GM12865 (cell line): ENCODE measurements at regions not wholly inside any gene's neighbourhood (a gene's known extent, or its start where the extent isn't known, plus 50 kb on each side); places are given as distances from the start of the nearest gene placed in this dataset.

Source experiments
- DNase-seq: peaks from one replicate; pipeline ENCODE4 v3.0.0; 2010; ENCODE audit warnings: low read depth
- H3K4me3 ChIP-seq: 2 replicates; pipeline ENCODE4 v1.5.1; 2011; ENCODE audit warnings: mild to moderate bottlenecking, low read depth, low read length, control low read depth
- TF ChIP-seq, protein P1 (sequence below): IDR thresholded peaks from 2 replicates; pipeline ENCODE4 v1.5.1; 2011; ENCODE audit warnings: low read length, control low read depth, low read depth, inconsistent platforms; ENCODE audit not compliant: insufficient read depth; ENCODE audit errors: missing control alignments

DNA sequence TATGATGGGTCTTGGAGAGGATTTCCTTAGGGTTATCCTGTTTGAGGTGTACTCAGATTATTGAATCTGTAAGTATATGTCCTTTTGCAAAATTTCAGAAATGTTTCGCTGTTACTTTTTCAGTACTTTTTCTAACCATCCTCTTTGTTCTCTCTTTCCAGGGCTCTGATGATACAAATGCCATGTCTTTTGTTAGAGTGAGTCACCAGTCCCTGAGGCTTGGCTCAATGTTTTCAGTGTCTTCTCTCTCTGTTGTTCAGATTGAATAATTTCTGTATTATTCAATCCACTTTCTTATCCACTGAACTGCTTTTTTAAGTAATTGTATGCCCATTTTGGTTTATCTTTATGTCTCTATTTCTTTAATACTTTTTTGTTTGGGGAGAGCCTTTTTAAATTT is 449.4 kb downstream of the TNS3 start:
- TF ChIP-seq, protein P1, sequence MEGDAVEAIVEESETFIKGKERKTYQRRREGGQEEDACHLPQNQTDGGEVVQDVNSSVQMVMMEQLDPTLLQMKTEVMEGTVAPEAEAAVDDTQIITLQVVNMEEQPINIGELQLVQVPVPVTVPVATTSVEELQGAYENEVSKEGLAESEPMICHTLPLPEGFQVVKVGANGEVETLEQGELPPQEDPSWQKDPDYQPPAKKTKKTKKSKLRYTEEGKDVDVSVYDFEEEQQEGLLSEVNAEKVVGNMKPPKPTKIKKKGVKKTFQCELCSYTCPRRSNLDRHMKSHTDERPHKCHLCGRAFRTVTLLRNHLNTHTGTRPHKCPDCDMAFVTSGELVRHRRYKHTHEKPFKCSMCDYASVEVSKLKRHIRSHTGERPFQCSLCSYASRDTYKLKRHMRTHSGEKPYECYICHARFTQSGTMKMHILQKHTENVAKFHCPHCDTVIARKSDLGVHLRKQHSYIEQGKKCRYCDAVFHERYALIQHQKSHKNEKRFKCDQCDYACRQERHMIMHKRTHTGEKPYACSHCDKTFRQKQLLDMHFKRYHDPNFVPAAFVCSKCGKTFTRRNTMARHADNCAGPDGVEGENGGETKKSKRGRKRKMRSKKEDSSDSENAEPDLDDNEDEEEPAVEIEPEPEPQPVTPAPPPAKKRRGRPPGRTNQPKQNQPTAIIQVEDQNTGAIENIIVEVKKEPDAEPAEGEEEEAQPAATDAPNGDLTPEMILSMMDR = no peak
- no peak overlapping the region for H3K4me3 ChIP-seq
- no peak for DNase-seq

DNA sequence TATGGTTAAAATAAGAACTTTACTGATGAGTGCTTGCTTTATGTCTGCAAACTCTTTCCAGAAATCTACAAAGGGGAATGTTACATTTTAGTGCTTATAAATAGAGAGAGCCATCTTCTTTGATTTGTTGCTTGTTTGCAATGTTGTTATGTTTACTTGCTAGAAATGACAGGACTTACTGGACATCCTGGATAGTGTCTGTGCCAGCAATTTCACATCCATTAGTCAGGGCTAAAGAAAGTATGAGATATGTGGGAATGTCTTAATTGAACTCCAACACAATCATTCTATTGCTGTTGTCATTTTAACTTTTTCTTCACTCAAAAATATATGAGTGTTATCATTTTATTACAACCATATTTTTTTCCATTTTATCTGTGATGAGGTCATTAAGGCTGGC is 453.2 kb downstream of the TNS3 start:
- TF ChIP-seq, protein P1 = no peak
- DNase-seq = no peak
- no peak overlapping the region for H3K4me3 ChIP-seq

DNA sequence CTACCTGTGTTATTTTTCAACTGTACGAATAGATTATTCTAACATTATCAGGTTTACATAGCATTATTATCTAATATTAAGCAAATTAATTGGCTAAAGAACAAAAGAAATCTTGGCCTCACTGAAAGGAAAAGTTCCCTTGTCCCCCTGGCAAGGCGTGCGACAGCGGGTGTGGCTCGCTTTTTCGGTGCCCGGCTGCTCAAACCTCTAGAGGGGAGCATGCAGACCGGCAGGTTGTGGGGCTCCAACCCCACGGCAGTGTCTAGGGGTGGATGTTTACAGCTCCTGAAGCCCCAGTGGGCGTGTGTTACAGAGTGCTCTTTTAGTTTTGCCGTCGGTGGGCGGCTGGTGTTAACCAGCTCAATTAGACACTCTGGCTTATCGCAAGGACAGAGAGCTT is 456.4 kb downstream of the TNS3 start:
- DNase-seq = no peak
- no peak overlapping the region for H3K4me3 ChIP-seq
- TF ChIP-seq, protein P1 = no peak

DNA sequence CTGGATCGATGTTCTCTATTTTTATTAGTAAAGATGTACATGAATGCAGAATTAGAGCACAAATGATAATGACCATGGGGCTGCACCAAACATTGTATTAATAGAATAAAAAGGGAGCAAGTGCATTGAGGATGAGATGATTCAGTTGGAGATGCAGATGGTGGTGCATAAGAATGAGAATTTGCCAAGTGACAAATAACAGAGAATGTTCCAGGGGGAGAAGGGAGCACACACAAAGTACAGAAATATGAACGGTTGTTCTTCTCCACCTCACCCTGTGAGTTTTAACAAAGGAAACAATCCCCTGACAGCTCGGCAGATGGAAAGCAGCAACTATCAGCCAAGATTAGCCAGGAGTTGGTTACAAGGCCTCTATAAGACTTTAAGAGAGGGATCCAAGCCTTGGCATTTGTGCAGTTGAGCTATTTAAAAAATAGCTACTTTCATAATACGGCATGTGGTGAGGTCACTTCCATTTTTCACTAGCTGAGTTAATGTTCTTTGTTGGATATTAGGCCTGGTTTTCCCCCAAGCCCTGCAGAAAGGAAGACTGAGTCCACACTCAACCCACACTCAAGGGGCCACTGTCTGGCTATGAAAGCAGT is 462.5 kb downstream of the TNS3 start:
- H3K4me3 ChIP-seq = no peak overlapping the region
- DNase-seq = no peak
- TF ChIP-seq, protein P1 = no peak

DNA sequence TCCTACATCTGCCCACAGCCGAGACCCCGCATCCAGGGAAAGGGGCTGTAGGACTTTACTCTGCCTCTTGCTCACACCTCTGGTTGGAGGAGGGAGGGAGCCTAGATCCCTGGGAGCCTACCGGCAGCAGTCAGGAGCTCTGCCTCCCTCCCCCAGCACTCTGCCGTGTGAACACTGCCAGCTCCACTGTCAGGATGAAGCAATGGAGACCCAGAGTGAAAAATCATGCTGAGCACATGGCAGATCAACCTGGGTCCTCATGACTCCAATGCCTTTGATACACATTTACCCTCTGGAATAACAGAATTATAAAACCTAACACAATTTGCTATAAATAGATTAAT is 477.7 kb downstream of the TNS3 start:
- no peak for DNase-seq
- TF ChIP-seq, protein P1 = no peak
- no peak overlapping the region for H3K4me3 ChIP-seq

DNA sequence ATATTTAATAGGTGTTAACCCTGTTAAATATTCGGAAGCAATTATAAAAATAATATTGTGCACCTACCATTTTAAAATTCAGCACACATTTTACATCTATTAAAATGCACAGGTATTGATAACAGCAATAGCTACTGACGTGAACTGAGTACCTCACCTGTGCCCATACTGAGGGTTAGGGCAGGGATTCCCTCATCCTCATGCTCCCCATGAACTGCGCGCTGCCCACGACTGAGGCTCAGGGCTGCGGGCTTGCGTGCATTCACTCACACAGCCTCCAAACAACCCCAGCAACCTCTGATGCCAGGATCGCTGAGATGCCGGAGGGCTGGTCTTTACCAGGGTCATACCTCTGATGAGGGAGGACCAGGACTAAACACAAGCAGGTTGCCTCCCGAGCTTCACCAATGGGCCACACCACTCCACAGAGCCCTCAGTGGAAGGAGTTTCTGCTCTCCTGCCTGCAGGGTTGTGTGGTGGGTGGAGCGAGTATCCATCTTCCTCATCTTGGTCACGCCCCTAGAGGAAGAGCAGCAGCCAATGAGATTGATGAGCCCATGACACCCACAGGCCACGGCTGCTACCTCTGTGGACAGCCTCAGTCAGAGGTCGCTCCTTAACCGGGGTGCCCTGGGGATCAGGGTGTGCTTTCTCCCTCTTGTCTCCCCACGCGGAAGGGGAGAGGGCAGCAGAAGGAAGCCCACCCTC is 478.3 kb downstream of the TNS3 start:
- no peak overlapping the region for H3K4me3 ChIP-seq
- DNase-seq = no peak
- TF ChIP-seq, protein P1 = no peak
